ENCODE measurements at regions not wholly inside any gene's neighbourhood (a gene's known extent, or its start where the extent isn't known, plus 50 kb on each side); places are given as distances from the start of the nearest gene placed in this dataset.

DNA sequence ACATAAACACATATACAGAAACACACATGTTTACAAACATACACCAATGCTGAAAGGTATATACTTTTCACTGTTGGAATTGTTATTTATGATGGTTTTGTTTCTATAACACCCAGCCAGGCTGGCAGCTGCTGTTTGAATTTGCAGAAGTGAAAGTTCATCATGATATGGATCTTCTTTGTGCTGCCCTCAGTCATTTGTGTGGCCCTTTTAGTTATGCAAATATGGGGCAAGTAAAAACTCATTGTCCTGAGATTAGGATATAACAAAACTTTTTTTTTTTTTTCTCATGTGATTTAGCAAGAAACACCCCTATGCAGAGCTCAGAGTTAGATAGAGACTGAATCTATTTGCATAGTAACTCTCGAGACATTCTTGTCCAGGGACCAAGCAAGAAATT, 714.1 kb downstream of the KCNJ3 start:
- in situ Hi-C loops (cut with MboI; ENCODE audit: low pct_unique_long_range_greater_than_20kb, low sequenced_read_pairs) = no loop called here
- DNase-seq = no peak

GRCh38 chr2:155404433-155405002, 706.0 kb downstream of the KCNJ3 start:
- no peak for DNase-seq
- in situ Hi-C loops (cut with MboI; ENCODE audit: low pct_unique_long_range_greater_than_20kb, low sequenced_read_pairs) = no loop called here

GRCh38 chr2:155393406-155393805, 694.9 kb downstream of the KCNJ3 start:
- no peak for DNase-seq
- in situ Hi-C loops (cut with MboI; ENCODE audit: low pct_unique_long_range_greater_than_20kb, low sequenced_read_pairs) = no loop called here

- in situ Hi-C loops (cut with MboI; ENCODE audit: low pct_unique_long_range_greater_than_20kb, low sequenced_read_pairs) = no loop called here
- no peak for DNase-seq
These were observed 693.2 kb downstream of the KCNJ3 start for GRCh38 chr2:155391613-155392130.

DNA sequence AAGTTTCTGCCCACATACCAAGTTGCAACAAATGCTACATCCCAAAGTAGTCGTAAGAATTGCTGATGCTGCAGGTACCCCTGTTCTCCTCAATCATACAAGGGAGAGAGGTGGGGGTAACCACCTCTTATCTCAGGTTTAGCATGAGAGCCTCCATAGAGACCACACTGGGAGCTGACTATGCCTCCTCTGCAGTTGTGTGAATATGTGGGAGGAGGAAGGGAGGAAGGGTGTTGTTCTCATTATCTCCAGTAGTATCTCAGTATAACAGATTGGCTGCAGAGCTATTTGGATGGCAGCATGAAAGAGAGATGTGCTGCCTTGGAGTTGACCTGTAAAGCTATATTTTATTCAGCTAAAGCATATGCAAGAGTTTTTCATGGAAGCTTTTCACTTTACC, 690.7 kb downstream of the KCNJ3 start:
- DNase-seq = no peak
- in situ Hi-C loops (cut with MboI; ENCODE audit: low pct_unique_long_range_greater_than_20kb, low sequenced_read_pairs) = no loop called here

- in situ Hi-C loops (cut with MboI; ENCODE audit: low pct_unique_long_range_greater_than_20kb, low sequenced_read_pairs) = no loop called here
- no peak for DNase-seq
These were observed 686.1 kb downstream of the KCNJ3 start for GRCh38 chr2:155384555-155385123.

- DNase-seq = no peak
- in situ Hi-C loops (cut with MboI; ENCODE audit: low pct_unique_long_range_greater_than_20kb, low sequenced_read_pairs) = no loop called here
These were observed 684.3 kb downstream of the KCNJ3 start for GRCh38 chr2:155382776-155383175.

DNA sequence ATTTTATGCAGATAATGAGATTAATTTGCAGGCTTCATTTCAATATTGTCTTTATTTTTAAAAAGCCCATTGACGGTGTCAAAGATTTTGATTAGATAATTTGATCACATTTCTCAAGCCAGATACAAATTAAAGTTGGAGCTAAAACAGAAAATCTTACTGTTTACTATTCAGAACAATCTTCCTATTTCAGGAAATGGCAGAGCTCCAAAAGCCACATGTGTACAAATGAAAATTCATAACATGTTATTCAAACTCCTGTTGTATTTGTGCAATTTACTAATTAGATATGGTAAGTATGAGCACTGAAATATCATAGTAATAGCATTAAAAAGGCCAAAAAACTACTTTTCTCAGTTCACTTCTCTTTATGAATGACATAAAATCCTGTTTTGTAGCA, 682.9 kb downstream of the KCNJ3 start:
- in situ Hi-C loops (cut with MboI; ENCODE audit: low pct_unique_long_range_greater_than_20kb, low sequenced_read_pairs) = no loop called here
- no peak for DNase-seq

GRCh38 chr2:155379494-155379893, 681.0 kb downstream of the KCNJ3 start:
- DNase-seq = no peak
- in situ Hi-C loops (cut with MboI; ENCODE audit: low pct_unique_long_range_greater_than_20kb, low sequenced_read_pairs) = no loop called here

DNA sequence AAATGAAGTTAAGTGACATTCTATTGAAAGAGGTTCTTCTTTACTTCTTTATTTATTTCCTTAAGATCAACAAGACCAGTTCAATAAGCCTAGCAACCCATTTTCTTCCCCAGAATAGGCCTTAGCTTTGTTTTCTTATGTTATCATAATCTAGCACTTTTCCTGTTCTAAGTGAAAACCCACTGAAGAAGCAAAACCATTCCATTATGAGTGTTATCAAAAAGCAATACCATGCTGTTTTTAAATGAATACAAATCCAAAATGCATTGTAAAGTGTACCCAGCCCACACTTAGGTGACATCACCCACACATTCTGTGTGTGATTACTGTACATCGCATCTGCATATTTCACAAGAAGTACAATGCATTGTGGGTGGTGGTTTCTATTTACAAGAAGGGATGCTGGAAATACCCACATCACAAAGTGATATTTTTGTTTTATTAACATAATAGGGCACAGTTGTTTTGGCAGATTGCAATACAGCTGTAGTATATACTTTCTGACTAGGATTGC, 679.5 kb downstream of the KCNJ3 start:
- in situ Hi-C loops (cut with MboI; ENCODE audit: low pct_unique_long_range_greater_than_20kb, low sequenced_read_pairs) = no loop called here
- DNase-seq = no peak

DNA sequence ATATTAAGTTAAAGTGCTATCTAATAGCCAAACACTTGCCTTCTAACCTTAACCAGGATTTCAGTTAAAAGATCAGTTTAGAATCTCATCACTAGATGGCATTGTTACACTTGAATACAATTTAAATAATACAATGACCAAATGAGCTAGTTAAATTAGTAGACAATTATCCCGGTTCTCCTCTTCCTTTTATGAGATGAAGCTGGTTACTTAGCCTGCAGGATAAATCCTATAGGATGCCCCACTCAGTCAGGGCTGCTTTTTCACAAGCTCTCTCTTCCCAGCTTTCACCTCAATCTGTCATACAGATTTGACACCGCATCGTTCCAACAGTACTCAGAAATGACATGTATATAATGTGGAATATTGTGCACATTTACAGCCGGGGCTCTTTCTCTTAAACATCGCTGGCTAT, 678.8 kb downstream of the KCNJ3 start:
- peak; percentile 34 for DNase-seq

GRCh38 chr2:155372969-155373368, 674.5 kb downstream of the KCNJ3 start:
- DNase-seq = peak; percentile 59
- in situ Hi-C loops (cut with MboI; ENCODE audit: low pct_unique_long_range_greater_than_20kb, low sequenced_read_pairs) = no loop called here

More for the DNA sequence above, 678.8 kb downstream of the KCNJ3 start:
- in situ Hi-C loops (cut with MboI; ENCODE audit: low pct_unique_long_range_greater_than_20kb, low sequenced_read_pairs) = no loop called here

- in situ Hi-C loops (cut with MboI; ENCODE audit: low pct_unique_long_range_greater_than_20kb, low sequenced_read_pairs) = no loop called here
- DNase-seq = peak; percentile 11
These were observed 670.4 kb downstream of the KCNJ3 start for GRCh38 chr2:155368934-155369333.

DNA sequence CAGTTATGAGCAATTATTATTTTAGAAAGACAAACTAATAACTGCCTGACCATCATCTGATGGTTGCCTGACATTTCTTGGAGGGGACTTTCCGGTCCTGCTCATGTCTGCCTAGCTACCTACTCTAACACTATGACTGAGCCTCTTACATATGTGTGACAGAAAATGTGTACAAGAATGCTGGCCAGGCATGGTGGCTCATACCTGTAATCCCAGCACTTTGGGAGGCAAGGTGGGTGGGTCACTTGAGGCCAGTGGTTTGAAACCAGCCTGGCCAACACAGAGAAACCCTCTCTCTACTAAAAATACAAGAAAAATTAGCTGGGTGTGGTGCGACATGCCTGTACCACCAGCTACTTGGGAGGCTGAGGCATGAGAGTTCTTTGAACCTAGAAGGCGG, 666.3 kb downstream of the KCNJ3 start:
- DNase-seq = no peak
- in situ Hi-C loops (cut with MboI; ENCODE audit: low pct_unique_long_range_greater_than_20kb, low sequenced_read_pairs) = no loop called here

- in situ Hi-C loops (cut with MboI; ENCODE audit: low pct_unique_long_range_greater_than_20kb, low sequenced_read_pairs) = no loop called here
These were observed 664.9 kb downstream of the KCNJ3 start for GRCh38 chr2:155363349-155363888.

GRCh38 chr2:155357172-155357571, 658.7 kb downstream of the KCNJ3 start:
- in situ Hi-C loops (cut with MboI; ENCODE audit: low pct_unique_long_range_greater_than_20kb, low sequenced_read_pairs) = no loop called here
- DNase-seq = no peak

More at GRCh38 chr2:155363349-155363888, 664.9 kb downstream of the KCNJ3 start:
- no peak for DNase-seq

DNA sequence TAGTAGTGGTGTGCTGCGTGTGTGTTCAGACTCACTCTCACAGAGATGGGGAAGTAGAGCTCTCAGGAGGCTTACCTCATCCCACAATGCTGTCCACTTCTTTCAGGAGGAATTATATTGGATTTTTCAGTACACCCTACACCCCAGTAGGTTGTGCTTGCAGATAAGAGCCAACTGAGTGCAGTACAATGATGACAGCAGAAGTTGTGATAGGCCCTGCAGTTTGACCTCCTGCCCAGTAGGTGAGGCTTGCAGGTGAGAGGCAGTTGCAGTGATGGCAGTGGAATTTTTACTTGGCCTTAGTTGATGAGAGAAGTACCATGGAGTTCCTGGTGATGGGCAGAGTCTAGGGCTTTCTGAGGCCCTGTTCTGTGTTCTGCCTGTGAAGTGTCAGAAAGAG, 657.8 kb downstream of the KCNJ3 start:
- no peak for DNase-seq
- in situ Hi-C loops (cut with MboI; ENCODE audit: low pct_unique_long_range_greater_than_20kb, low sequenced_read_pairs) = no loop called here

DNA sequence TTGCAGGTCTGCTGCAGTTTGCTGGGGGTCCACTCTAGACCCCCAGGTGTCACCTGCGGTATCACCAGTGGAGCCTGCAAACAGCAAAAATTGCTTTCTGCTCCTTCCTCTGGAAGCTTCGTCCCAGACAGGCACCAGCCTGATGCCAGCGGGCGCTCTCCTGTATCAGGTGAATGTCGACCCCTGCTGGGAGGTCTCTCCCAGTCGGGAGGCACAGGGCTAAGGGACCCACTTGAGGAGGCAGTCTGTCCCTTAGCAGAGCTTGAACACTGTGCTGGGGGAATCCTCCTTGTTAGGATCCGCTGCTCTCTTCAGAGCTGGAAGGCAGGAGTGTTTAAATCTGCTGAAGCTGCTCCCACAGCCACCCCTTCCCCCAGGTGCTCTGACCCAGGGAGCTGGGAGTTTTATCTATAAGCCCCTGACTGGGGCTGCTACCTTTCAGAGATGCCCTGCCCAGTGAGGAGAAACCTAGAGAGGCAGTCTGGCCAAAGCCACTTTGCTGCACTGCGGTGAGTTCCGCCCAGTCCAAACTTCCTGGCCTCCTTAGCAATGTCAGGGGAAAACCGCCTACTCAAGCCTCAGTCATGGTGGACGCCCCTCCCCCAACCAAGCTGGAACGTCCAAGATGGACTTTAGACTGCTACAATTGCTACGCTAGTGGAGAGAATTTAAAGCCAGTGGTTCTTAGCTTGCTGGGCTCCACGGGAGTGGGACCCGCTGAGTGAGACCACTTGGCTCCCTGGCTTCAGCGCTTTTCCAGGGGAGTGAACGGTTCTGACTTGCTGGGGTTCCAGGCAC, 652.5 kb downstream of the KCNJ3 start:
- in situ Hi-C loops (cut with MboI; ENCODE audit: low pct_unique_long_range_greater_than_20kb, low sequenced_read_pairs) = no loop called here
- no peak for DNase-seq

DNA sequence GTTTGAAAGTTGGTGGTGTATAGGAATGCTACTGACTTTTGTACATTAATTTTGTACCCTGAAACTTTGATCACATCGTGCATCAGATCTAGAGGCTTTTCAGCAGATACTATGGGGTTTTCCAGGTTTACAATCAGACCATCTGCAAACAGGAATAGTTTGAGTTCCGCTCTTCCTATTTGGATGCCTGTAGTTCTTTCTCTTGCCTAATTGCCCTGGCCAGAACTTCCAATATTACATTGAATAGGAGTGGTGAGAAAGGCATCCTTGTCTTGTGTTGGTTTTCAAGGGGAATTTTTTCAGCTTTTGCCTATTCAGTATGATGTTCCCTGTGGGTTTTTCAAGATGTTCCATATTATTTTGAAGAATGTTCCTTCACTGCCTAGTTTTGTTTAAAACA, 633.5 kb downstream of the KCNJ3 start:
- DNase-seq = no peak

GRCh38 chr2:155320236-155320635, 621.7 kb downstream of the KCNJ3 start:
- DNase-seq = no peak
- in situ Hi-C loops (cut with MboI; ENCODE audit: low pct_unique_long_range_greater_than_20kb, low sequenced_read_pairs) = no loop called here

More for the DNA sequence above, 633.5 kb downstream of the KCNJ3 start:
- in situ Hi-C loops (cut with MboI; ENCODE audit: low pct_unique_long_range_greater_than_20kb, low sequenced_read_pairs) = no loop called here
